ENCODE measurements at regions not wholly inside any gene's neighbourhood (a gene's known extent, or its start where the extent isn't known, plus 50 kb on each side); places are given as distances from the start of the nearest gene placed in this dataset.

DNA sequence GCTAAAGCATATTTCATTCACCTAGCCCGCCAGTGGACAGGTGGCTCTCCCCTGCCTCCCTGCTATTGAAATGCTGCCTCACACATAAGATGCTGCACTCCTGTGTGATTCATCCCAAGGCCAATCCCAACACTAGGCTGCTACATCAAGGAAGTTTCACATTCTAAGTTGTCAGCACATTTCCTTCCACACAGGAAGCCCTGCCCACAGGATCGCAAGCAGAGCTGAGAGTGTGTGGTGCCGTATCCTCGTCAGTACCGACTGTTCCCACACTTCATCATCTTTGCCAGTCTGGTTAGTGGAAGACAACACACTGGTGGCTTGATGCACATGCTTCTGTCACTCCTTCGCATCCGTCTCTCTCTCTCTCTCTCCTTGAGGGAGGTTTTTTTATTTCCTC is 194.3 kb upstream of the PPP2R2D start:
- intact Hi-C loops (cut with DNase I; ENCODE audit: low total_unique reads), result no loop called here
- H3K36me3 ChIP-seq, result no peaks in the 10 kb centered on the region
- no peak for DNase-seq
- H3K9me3 ChIP-seq, result no peaks in the 10 kb centered on the region
- H3K27ac ChIP-seq, result no peak overlapping the region
- H3K4me1 ChIP-seq, result no peaks in the 10 kb centered on the region
- no peak overlapping the region for H3K4me3 ChIP-seq
- H3K27me3 ChIP-seq, result no peaks in the 10 kb centered on the region
- no peak for TF ChIP-seq POLR2A (IDR thresholded peaks at IDR 0.05)
- no peak for TF ChIP-seq CTCF (IDR thresholded peaks at IDR 0.05)

- TF ChIP-seq CTCF (IDR thresholded peaks at IDR 0.05) (no peak), POLR2A (IDR thresholded peaks at IDR 0.05) (no peak)
- no peaks in the 10 kb centered on the region for H3K4me1 ChIP-seq
- no peak overlapping the region for H3K4me3 ChIP-seq
- no peaks in the 10 kb centered on the region for H3K9me3 ChIP-seq
- H3K27ac ChIP-seq, result no peak overlapping the region
- no peaks in the 10 kb centered on the region for H3K27me3 ChIP-seq
- peak in 1 of 2 donors; percentile 2 for DNase-seq
- H3K36me3 ChIP-seq, result no peaks in the 10 kb centered on the region
- intact Hi-C loops (cut with DNase I; ENCODE audit: low total_unique reads), result no loop called here
Measured at GRCh38 chr10:131706952-131707351, 193.9 kb upstream of the PPP2R2D start.

- TF ChIP-seq CTCF (IDR thresholded peaks at IDR 0.05) (no peak), POLR2A (IDR thresholded peaks at IDR 0.05) (no peak)
- H3K27ac ChIP-seq, result no peak overlapping the region
- H3K4me3 ChIP-seq, result no peak overlapping the region
- no peaks in the 10 kb centered on the region for H3K27me3 ChIP-seq
- intact Hi-C loops (cut with DNase I; ENCODE audit: low total_unique reads), result no loop called here
- no peaks in the 10 kb centered on the region for H3K4me1 ChIP-seq
- H3K36me3 ChIP-seq, result no peaks in the 10 kb centered on the region
- DNase-seq, result no peak
- H3K9me3 ChIP-seq, result no peaks in the 10 kb centered on the region
Measured at GRCh38 chr10:131708225-131708880, 192.5 kb upstream of the PPP2R2D start.

GRCh38 chr10:131710142-131710861 is 190.5 kb upstream of the PPP2R2D start:
- Histone ChIP-seq H3K4me1 (no peaks in the 10 kb centered on the region), H3K9me3 (no peaks in the 10 kb centered on the region), H3K36me3 (no peaks in the 10 kb centered on the region), H3K4me3 (no peak overlapping the region), H3K27me3 (no peaks in the 10 kb centered on the region), H3K27ac (no peak overlapping the region)
- no peak for DNase-seq
- intact Hi-C loops (cut with DNase I; ENCODE audit: low total_unique reads), result no loop called here
- no peak for TF ChIP-seq POLR2A (IDR thresholded peaks at IDR 0.05)
- no peak for TF ChIP-seq CTCF (IDR thresholded peaks at IDR 0.05)

- intact Hi-C loops (cut with DNase I; ENCODE audit: low total_unique reads), result no loop called here
- no peaks in the 10 kb centered on the region for H3K9me3 ChIP-seq
- TF ChIP-seq CTCF (IDR thresholded peaks at IDR 0.05) (no peak), POLR2A (IDR thresholded peaks at IDR 0.05) (no peak)
- no peak overlapping the region for H3K27ac ChIP-seq
- no peak for DNase-seq
- H3K4me1 ChIP-seq, result peaks cover 0 to 5% of the 10 kb centered on the region in 2 donors
- no peak overlapping the region for H3K4me3 ChIP-seq
- H3K27me3 ChIP-seq, result no peaks in the 10 kb centered on the region
- H3K36me3 ChIP-seq, result no peaks in the 10 kb centered on the region
Measured at GRCh38 chr10:131722121-131722520, 178.7 kb upstream of the PPP2R2D start.

All from uterus (tissue), 3 donors.